Fibroblast of upper back skin (primary cell): ENCODE measurements at regions not wholly inside any gene's neighbourhood (a gene's known extent, or its start where the extent isn't known, plus 50 kb on each side); places are given as distances from the start of the nearest gene placed in this dataset.
A peak's percentile ranks its signal among the peaks of the same experiment; 100 is the strongest.
"Not testable (repeated sequence)": the region's sequence is repeated elsewhere in the genome, so short reads cannot be mapped to it uniquely, and the experiment has no call there.

ENCODE experiments used
- DNase-seq: peaks from one replicate; pipeline ENCODE4 v3.0.0-alpha.2; 2013

GRCh38 chr2:185393091-185393490 lies 345.5 kb upstream of the FSIP2 start:
- DNase-seq, result no peak

DNA sequence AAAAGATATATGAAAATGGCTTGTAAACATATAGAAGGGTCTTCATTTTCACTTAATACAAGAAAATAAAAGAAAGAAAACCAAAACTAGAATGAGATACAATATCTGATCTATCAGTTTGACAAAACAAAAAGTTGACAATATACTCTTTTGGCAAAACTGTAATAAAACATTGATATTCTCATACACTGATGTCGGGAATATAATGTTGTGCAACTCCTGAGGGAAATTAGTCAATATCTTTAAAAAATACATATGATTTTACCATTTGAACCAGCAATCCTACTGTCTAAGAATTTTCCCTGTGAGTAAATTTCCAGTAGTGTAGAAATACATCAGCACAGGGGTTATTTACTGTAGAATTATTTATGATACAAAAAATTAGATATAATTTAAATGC lies 336.1 kb upstream of the FSIP2 start:
- DNase-seq, result no peak

- DNase-seq, result no peak
These were observed 334.0 kb upstream of the FSIP2 start for GRCh38 chr2:185404578-185404977.

- no peak for DNase-seq
These were observed 321.5 kb upstream of the FSIP2 start for GRCh38 chr2:185417111-185417510.

DNA sequence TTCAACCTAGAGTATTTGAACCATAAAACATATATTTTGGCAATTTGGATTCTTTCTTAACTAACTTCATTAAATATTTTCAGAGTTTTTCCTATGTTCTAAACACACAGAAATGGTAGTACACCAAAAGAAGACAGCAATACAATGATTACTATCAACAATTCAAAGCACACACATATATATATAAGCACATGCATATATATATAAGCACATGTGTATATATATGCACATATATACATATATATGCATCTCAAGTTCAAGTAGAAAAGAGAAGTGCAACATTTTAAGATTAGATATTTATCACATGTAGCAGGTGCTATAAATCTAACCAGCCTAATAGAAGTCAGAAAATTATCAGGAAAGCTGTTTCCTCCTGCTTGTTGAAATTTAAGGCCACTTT lies 320.9 kb upstream of the FSIP2 start:
- no peak for DNase-seq

GRCh38 chr2:185424958-185425629 lies 313.5 kb upstream of the FSIP2 start:
- DNase-seq, result not testable (repeated sequence)

- no peak for DNase-seq
These were observed 310.6 kb upstream of the FSIP2 start for GRCh38 chr2:185428000-185428399.

DNA sequence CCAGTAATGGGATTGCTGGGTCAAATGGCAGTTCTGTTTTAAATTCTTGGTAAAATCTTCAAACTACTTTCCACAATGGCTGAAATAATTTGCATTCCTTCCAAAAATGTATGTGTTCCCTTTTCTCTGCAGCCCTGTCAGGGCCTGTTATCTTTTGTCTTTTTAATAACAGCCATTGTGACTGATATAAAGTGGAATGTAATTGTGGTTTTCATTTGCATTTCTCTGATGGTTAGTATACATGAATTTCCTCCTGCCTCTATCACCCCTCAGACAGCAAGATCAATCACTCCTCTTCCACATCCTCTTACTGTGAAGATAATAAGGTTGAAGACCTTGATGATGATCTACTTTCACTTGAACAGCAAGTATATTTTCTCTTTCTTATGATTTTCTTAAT lies 304.8 kb upstream of the FSIP2 start:
- peak; percentile 86 for DNase-seq

GRCh38 chr2:185436787-185437372 lies 301.7 kb upstream of the FSIP2 start:
- no peak for DNase-seq

GRCh38 chr2:185441486-185442005 lies 297.1 kb upstream of the FSIP2 start:
- no peak for DNase-seq

DNA sequence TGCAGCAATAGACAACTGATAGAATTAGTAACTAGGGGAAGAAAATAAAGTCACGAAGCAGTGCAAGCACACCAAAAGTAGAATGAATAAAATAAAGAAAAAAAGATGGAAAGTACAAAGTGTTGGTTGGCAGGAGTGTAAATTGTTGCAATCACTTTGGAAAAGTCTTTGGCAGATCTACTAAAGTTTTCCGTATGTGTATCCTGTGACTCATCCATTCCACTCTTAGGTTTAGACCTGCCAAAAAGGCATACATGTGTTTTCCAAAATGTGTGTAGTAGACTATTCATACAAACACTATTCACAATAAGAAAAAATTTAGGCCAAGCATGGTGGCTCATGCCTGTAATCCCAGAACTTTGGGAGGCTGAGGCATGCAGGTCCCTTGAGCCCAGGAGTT lies 282.1 kb upstream of the FSIP2 start:
- DNase-seq, result peak; percentile 84

DNA sequence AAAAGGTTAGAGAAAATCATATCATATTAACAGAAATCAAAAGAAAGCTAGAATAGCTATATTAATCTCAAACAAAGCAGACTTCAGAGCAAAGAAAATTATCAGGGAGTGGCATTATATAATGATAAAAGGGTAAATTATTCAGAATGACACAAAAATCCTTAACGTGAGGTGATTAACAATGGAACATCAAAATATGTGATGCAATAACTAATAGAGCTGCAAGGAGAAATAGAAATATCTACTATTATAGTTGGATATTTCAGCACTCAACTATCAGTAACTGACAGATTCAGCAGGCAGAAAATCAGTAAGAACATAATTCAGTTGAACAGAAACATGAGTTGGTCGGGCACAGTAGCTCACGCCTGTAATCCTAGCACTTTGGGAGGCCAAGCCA lies 275.1 kb upstream of the FSIP2 start:
- DNase-seq, result no peak

- no peak for DNase-seq
These were observed 271.7 kb upstream of the FSIP2 start for GRCh38 chr2:185466915-185467314.

- DNase-seq, result no peak
These were observed 267.2 kb upstream of the FSIP2 start for GRCh38 chr2:185471441-185471840.

DNA sequence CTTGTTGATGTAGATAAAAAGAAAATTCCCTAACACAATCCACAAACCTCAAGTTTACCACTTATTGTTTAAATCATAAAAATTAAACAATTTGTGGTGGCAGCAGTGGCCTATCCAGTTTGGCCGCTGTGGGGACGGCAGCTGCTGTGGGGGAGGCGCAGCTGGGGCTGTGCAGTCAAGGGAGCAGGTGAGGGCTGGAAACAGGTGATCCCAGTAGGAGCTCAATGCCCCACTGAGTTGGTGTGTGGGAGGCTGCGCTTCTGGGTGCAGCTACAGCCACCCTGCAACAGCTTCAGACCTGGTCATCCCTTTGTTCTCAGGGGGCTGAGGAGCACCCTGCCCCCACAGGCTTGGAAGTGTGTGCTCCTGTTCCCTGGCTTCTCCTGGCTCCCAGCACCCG lies 266.0 kb upstream of the FSIP2 start:
- DNase-seq, result no peak

GRCh38 chr2:185473838-185474237 lies 264.8 kb upstream of the FSIP2 start:
- DNase-seq, result no peak

DNA sequence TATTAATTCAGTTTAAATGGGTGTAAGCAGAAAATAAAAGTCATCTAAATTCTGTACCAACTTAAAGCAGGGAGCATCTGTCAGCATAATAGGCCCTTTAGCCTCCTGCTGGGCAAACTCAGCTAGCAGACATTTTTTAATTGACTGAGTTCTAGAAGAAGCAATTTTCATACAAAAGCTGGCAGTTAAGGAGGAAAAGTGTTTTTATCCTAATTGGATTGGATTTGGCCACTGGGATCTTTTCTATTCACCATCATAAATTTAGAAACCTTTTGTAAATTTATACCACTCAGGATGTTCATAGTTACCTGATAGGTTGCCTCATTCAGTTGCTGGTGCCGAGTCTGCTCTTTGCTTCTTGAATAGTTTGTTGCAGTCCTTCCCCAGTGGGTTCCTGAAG lies 262.7 kb upstream of the FSIP2 start:
- no peak for DNase-seq

- DNase-seq, result no peak
These were observed 261.2 kb upstream of the FSIP2 start for GRCh38 chr2:185477452-185477851.

GRCh38 chr2:185484602-185485001 lies 254.0 kb upstream of the FSIP2 start:
- DNase-seq, result no peak

DNA sequence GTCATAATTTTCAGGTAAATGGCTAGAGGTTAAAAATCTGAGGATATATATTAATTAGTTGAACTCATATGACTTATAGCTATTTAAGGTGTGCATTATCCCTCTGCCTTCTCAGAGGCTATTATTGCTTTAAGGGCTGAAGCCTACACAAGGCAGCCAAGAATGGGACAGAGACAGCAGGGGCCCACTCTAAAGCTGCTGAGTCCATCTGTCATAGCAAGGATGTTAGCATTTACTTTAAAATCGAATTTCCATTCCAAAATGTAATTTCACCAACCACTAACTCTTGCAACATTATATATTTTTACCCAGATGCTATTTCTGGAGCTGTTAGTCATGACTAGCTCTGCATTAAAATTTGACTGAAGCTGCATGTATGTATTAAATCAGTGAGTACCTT lies 236.3 kb upstream of the FSIP2 start:
- DNase-seq, result peak; percentile 22

DNA sequence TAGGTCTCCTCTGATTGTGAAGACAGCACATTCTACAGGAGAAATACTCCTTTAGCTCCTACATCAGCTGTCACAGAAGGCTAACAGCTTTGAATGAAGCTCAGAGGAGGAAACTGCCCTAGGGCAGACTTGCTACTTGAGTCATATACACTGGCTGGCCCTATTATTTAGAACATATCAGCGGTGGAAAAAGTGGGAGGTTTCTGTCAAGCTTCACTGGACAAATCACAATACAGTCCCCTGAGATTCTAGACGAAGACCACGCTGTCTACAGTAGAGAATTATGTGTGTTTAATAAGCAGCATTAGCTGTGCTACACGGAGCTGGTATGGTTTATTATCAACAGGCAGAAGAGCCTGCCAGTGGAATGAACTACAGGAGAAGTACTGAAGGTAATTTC lies 230.9 kb upstream of the FSIP2 start:
- DNase-seq, result no peak

DNA sequence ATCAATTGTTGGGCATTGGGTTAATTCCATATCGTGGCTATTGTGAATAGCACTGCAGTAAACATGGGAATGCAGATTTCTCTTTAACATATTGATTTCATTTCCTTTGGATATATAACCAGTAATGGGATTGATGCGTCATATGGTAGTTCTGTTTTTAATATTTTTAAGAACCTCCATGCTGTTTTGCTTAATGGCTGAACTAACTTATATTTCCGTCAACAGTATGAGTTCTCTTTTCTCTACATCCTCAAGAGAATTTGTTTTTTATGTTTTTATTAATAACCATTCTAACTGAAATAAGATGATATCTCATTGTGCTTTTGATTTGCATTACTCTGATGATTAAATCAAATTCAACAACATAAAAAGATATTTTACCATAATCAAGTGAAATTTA lies 228.5 kb upstream of the FSIP2 start:
- DNase-seq, result no peak

GRCh38 chr2:185511925-185512324 lies 226.7 kb upstream of the FSIP2 start:
- no peak for DNase-seq

DNA sequence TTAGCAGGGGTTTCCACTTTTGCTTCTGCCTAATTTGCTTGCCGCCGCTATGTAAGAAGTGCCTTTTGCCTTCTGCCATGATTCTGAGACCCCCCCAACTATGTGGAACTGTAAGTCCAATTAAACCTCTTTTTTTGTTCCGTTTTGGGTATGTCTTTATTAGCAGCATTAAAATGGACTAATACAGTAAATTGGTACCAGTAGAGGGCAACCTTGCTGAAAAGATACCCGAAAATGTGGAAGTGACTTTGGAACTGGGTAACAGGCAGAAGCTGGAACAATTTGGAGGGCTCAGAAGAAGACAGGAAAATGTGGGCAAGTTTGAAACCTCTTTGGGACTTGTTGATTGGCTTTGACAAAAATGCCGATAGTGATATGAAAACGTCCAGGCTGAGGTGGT lies 216.1 kb upstream of the FSIP2 start:
- no peak for DNase-seq

DNA sequence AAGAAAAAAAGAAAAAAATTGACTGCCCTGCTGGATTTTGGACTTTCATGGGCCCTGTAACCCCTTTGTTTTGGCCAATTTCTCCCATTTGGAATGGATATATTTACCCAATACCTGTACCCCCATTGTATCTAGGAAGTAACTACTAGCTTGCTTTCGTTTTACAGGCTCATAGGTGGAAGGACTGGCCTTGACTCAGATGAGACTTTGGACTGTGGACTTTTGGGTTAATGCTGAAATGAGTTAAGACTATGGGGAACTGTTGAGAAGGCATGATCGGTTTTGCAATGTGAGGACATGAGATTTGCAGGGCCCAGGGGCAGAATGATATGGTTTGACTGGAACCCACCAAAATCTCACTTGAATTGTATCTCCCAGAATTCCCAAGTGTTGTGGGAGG lies 214.4 kb upstream of the FSIP2 start:
- DNase-seq, result not testable (repeated sequence)
